ENCODE measurements at regions not wholly inside any gene's neighbourhood (a gene's known extent, or its start where the extent isn't known, plus 50 kb on each side); places are given as distances from the start of the nearest gene placed in this dataset.

DNA sequence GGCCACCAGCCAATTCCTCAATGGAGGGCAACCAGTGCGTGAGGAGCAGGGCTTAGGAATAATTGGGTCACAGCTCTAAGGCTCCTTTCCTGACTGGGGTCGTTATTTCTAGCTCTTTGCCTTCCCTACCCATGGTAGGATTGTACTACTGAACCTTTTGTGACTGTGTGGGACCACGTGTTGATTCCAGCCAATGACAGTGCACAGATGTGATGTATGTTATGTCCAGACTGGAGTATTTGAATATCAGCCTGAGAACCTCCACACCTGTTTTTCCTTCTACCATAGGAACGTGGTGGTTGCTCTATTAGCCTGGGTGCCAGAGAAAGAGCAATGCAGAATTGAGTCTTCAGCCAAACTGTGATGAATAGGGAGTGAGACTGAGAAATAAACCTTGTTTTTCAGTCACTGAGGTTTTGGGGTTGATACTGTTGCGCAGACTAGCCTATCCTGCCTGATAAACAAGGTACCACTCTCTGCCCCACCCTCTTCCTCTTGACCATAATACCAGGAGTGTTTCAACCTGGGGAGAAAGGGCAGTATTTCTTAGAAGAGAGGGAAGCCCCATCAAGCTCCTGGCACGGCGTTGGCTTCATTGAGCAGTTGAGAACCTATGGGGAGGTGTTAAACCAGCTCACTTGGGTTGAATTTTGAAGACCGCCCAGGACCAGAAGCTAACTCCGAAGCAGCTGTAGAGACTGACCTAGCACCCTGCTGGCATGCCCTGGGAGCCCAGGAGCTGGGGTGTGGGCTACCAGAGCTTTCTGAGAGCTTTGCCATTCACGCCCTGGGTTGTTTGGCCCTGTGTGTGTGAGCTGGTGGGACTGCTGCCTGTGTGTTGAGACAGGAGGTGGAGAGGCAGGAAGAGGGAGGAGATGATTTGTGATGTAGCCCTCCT lies 105.5 kb upstream of the BACH2 start:
- peak; percentile 67 for DNase-seq

DNA sequence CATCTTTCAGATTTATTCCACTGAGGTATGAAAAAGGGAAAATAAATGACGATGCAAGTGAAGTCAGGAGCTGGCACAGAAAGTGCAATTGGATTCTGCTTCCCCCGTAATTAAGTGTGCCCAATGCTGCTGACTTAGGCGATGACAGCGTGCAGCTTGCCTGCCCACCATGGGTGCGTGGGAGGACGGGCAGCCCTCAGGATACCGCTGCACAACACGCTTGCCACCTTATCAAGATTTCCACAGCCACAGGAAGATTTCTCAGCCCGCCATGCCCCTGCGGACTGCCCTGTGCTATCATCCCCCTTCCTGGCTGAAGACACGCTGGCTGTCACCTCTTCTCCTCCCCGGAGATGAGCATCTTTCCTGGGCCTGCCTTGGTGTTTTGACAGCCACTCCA lies 103.3 kb upstream of the BACH2 start:
- DNase-seq: peak; percentile 81

DNA sequence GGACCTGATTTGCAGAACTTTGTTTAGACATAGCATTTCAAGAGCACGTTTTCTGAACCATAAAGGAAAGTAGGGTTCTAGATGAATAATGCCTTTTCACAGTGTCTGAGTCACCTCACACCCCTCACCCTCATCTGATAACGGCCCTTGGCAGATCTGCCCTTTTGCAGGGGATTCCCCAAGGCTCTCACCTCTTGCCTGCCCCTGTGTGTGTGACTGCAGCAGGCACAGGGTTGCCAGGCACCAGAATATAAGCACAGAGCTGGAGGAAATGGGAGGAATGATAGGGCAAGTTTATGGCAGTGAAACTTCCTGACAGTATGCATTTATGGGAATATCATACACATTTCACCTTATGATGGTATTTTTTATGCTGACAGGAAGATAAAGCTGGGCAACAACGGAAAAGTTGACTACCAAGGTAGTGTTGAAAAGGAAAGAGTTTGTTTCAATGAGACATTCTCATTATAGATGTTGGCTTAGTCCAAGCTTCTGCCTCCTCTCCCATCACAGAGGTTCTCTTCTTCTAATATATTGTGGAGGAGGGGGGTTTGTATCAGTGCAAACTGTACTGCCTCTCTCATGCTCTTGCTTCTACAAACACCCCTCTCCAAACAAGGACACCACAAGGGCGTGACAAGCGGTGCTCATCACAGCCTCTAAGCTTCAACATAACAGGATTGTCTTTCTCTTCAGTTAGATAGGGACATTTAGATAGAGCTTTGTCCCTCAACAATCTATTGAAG lies 101.5 kb upstream of the BACH2 start:
- peak; percentile 87 for DNase-seq

DNA sequence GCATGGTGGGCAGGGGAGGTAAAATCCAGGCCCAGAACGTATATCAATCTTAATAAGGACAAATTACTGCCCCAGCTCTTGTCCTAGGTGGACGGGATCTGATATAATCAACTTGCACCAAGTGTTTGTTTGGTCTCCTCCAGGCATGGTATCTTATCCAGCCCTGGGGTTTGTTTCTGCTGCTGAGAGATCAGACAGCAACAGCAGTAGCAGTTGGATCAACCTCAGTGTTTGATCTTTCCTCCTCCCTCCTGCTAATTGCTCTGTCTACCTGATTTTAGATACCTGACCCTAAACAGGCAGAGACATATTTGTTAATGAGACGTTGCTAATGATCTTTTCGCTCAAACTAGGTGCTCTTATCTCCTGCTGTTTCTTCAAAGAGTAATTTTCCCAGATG lies 100.4 kb upstream of the BACH2 start:
- no peak for DNase-seq

DNA sequence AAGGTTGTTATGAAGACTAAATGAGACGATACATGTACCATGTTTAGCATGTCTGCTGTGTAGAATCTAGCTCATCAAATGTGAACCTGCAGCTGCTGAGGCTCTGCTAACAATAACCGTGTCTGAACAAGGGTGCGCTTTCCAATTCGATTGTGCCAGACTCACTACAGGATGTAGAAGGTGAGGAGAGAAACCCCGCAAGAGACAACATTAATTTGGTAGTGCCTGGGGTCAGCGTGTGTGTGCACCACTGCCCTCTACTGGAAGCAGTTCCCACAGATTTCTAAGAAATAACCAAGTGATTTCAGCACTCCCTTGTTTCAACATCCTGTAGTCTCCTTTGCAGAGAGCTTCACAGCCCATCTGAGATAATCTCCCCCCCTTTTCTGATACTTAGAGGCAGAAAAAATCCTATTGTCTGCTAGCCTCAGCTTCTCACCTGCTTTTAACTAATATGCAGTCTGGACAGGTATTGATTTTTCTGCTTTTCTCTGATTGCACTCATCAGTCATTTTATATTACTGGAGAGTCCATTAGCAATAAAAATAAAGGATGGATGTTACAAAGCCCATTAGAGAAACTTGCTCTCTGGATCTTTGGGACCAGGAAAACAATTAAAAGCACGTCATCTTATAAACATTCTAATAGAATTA lies 96.7 kb upstream of the BACH2 start:
- peak; percentile 81 for DNase-seq

DNA sequence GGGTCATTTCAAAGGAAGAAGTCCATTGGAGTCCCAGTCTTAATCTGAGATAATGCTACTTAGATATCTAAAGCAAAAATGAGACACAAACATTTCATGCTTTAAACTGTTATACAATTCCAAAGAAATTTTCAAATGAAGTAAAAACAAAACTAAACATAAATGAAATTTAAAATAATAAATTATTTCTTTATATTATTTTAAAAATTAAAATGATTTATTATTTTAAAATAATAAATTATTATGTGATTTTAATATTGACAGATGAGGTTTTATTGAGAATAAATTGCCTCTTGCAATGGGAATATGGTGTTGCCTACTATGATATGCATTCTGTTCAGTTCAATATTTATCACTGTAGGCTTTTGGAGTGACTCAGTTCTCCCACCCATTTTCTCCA lies 93.7 kb upstream of the BACH2 start:
- DNase-seq: no peak

DNA sequence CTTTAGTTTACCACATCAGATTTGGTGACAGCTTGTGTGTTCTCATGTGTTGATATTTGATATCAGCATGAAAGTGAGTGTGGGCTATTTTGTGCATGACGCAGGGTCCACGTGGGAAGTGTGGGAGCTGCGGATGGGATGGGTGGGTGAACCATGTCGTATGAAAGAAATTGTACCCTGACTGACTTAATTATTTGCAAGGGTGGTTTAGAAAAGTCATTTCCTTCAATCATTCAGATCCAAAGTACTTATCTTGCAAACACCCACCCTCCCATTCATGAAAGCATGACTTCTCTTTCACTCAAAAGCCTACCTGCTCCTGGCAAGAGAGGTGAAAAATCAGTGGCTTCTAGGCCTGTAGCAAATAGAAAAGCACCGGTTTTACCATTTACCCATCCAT lies 91.8 kb upstream of the BACH2 start:
- peak; percentile 77 for DNase-seq

DNA sequence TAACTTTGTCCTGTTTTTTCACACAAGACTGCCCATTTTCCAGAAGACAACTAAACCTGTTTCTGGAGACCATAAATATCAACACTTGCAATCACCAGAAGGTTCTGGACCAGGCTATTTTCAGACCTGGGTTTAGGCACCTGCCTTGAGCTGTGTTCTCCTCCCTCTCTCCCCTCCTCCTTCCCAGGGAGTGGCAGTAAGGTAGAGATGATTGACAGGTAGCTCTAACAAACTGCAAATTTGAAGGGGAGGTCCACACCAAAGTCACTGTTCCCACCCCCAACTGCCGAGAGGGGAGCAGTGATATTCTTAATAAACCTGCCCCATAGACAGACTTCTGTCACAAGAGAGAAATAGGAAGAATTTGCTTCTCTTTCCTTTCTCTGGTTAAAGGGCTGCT lies 91.2 kb upstream of the BACH2 start:
- DNase-seq: no peak

DNA sequence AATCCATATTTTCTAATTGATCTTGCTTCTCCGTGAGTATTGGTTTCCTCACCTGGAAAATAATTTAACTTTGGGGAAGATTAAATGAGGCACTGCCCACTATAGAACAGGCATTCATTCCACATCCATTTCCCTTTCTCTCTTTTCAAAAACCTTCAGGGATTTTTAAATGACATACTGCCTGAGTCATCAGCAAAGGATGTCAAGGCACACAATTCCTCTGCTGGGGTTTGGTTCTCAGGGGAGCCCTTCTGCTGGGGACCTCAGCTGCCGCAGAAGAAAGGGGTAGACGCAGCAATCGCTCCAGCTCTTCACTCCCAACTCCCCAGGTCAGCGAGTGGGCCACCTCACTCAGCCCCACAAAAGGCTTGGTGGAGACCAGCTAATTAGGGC lies 90.7 kb upstream of the BACH2 start:
- no peak for DNase-seq

DNA sequence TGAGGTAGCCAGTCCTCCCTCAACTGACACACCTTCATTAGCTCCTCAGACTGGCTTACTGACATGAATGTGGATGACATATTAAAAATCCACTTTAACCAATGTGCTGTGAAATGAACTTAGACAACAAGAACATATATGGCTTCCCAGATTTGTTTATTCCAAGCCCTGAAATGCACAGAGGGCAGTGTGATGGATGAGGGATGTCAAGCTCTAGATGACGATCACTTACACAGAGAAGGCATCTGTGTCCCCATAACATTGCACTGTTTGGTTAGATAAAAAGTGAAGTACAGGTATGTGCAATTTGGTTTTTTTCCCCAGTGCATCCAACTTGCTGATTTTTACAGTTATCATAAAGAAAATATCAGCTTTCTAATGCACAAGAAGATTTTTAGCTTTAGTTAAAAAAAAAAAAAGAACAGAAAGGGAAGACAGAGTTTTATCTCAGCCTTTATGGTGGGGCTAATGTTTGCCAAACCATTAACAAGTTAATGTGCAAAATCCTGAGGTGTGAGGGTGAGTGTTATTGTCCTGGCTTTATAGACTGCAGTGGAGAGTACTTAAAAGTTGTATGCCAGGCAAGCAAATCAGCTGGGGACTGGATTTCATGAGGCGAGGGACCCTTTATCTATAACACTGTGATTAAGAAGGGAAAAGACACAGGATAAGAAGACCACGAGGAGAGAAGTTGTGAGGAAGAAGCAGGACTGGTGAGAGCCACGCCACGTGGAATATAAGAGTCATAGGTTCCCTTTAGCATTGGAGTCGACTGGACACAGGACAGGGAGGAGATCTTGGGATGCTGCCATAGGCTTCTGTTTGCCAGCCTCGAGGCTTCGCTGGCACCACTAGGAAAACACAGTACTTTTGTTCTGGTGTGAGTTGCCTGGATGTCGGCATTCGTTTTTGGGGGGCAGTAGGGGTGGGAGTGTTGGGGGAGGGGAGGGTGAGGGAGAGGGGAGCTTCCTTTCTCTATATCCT lies 90.0 kb upstream of the BACH2 start:
- DNase-seq: no peak

DNA sequence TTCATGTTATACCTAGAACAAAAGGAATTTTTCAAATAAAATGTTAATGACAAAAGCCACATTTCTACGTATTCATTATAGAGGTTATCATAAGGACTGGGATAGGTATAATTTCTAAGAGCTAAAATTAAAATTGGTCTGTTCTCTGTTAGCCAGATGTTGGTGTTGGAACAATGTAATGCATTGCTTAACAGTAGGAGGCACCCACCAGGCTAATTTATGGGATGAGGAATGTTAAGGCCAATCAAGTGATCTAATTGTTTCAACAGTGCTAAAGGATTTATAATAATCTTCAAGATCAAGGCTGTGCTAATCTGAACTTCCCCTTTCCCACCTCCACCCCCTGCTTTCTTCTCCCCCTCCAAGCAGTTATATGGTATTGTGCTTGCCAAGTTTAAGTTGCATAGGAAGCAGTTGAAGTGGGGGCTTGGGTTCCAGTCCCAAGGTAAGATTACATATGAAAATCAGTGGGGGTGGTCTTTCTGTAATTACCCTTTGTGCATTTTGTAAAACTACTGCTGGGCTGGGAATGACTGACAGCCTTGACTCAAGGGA lies 89.2 kb upstream of the BACH2 start:
- no peak for DNase-seq

DNA sequence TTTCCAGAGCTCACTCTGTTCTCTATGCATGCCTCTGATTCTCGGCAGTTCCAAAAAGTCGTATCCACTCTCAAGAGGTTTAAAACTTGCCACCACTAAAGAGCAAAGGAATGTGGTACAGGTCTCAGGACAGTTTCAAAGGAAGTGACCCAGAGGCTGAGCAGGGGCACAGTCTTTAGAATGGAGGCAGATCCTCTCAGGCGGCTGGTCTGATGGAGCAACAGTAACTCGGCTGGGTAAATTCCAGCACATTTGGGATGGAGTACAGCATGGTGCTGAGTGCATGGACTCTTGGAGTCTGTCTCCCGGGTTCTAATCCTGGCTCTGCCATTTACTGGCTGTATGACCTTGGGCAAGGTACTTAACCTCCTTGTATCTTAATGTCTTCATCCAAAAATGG lies 88.1 kb upstream of the BACH2 start:
- DNase-seq: no peak

DNA sequence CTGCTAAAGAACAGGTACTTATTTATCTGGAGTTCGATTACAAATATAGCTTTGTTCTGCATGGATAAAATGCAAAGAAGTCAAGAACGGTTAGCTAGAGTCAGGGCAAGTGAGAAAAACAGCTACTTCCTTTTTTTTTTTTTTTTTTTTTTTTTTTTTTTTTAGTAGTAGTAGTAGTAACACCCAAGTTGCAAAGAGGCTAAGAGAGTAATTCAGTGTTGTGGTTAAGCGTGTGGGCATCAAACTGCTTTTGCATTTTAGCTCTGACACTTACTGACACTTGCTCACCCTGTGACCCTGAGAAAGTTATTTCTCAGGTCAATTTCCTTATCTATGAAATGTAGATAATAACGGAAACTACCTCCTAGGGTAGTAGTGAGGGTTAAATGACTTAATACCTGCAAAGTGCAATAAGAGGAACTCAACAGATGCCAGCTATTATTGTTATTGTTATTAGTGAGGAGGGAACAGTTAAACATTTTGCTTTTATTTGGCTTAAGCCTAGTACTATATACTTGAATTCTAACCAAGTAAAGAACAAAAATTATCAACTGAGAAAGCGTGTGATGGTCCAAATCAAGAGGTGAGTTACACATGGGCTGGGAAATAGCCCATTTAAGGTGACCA lies 86.7 kb upstream of the BACH2 start:
- DNase-seq: no peak

DNA sequence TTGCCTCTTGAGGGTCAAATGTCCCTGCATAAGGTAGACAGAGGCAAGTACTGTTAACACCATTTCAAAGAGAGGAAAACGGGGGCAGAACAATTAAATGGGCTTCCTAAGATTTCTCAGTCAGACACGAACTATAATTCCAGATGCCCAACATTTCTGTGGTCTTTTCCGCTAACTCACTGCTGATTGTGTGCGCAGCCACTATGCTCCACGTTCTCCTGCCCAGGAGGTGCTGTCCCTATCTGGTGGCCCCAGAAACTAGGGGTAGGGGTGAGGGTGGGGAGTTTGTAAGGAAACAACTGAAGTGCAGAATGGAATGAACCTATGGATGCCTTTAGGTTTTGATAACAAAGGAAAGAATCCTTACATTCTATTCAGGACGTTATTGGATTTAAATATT lies 86.1 kb upstream of the BACH2 start:
- DNase-seq: no peak

DNA sequence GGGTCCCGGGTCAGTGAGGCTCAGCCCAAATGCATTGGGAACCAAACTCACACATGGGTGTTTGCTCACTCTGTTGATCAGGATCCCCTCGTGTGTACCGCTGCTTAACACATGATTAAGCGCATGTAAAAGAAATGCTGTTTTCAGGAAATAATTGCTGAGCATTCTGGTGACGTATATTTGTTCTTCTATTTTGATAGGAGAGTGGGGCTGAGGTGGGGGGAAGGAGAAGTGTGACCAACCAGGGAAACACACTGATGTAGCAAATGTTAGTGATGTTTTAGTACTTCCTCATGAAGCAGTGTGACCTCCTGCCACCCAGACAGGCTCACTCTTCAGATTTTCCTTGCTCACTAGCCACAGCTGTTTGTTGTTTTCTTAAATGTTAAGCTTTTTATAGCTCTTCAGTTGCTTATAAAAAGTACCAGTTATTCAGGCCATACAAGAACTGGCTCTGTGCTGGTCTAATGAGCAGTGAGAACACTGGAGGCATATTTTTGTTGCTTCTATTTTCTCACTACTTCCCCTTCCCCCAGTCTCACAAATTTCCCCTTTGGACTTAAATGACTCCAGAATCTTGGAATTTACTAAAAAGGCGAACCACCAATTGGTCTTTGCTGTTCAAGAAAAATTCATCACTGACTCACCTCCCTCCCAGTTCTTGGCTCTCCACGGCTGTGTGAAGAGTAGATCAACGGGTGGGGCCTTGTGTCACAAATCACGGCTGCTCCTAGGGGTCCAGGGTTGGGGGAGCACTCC lies 79.2 kb upstream of the BACH2 start:
- DNase-seq: no peak

DNA sequence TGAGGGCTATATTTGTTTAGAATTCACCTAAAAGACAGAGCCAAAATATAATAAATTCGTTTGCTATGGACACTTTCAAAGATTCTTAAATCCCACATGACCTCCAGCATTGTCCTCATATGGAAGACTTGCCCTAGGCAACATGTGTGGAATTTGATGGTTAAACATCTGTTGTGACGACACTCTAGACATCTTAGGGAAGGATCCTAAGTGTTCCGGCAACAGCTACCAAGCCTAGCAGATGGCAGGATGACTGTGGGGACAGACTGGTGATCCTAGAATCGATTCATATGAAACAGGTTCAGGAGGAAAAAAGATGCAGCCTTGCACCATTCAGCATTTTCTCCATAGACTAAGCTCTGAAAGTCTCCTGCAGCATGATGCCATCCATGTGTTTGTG lies 77.6 kb upstream of the BACH2 start:
- no peak for DNase-seq

DNA sequence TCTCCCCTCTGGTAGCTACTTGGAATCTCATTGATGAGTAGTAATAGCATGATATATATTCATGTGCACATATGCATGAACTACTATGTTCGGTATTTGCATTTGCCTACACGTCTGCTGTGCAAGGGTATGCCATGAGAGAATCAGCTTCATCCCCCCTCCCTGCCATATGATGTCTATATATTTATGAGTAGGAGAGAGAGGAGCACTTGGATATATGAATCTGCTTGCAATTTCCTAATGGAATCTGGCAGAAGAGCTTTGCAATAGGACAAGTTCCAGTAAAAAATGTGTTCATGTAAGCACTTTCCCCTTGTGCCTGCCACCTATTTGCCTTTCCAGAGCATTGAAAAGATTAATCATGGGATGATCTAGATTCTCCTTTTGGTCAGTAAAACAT lies 76.2 kb upstream of the BACH2 start:
- no peak for DNase-seq

DNA sequence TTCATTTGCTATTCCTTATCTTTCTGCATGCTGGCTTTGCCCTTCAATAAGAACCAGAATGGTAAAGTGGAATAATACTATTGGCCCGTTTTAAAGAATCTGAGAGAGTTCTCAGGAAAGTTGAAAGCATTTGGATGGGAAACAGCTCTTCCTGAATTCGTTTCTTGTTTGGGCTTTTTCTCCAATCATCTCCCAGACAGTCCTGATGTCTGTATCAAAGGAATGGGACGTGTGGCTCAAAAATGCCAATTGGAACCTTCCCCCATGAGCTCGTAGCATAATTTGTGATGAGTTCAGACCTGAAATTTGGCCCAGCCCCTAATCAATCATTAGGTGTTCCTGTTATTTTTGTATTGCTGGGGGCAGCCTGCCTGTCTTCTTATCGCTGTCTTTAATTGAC lies 75.8 kb upstream of the BACH2 start:
- no peak for DNase-seq

DNA sequence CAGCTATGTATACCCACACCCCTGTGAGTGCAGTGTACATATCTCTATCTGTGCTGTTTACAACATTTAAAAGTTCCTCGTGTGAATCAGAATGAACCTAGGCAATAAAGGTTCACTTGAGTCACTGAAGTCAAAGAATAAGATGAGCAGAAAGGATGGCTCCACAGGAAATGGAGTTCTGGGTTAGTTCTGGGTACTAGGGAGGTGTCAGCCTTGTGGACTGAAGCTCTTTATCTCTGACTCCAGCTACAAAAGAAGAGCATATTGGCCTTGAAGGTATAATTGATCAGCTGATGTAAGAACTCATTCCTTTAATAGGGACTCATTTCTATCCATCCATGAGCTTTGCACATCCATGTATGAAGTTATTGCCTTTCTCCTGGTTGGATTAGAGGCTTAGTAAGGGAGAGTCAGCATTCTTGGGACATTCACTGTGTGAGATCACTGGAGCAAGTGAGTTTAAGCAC lies 73.9 kb upstream of the BACH2 start:
- DNase-seq: no peak

DNA sequence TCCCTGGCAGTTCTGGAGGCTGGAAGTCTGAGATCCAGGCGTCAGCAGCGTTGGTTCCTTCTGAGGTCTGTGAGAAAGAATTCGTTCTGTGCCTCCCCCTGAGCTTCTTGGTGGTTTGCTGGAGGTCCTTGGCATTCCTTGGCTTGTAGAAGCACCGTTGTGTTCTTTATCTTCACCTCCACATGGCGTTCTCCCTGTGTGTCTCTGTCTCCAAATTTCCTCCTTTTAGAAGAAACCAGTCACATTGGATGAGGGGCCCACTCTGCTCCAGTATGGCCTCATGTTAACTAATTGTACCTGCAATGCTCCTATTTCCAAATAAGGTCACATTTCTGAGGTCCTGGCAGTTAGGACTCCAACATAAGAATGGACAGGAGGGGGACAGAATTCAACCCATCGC lies 73.0 kb upstream of the BACH2 start:
- no peak for DNase-seq

DNA sequence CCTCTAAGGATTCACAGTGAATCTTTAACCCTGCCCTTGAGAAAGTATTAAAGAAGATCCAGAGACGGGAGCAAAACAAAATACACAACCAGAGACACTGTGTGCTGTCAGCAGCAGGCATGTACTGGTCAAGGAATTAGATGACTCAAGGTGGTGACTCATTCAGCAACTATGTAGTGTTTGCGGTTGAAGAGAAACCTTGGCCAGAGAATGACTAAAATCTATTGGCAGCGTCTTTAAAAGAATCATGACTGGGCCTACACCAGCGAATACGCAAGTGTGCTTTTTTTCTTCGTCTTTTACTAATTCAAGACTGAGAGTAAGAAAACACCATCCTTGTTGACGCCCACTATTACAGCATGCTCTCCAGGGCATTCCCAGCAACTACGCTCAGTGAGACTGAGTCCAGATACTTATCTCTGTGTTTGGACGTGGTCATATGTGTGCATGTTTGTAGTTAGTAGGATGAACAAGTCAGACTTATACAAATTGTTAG lies 72.4 kb upstream of the BACH2 start:
- peak; percentile 44 for DNase-seq
